ENCODE measurements at regions not wholly inside any gene's neighbourhood (a gene's known extent, or its start where the extent isn't known, plus 50 kb on each side); places are given as distances from the start of the nearest gene placed in this dataset.

GRCh38 chr16:80039777-80040176 lies 439.2 kb upstream of the MAF start:
- peaks cover 16% of the 10 kb centered on the region for H3K9me3 Mint-ChIP-seq (ENCODE audit: unreplicated experiment)
- H3K36me3 Mint-ChIP-seq (ENCODE audit: insufficient read depth, unreplicated experiment) = no peaks in the 10 kb centered on the region
- H3K27me3 Mint-ChIP-seq (ENCODE audit: insufficient read depth, unreplicated experiment) = no peaks in the 10 kb centered on the region
- no TSS peak for BruUV-seq (replicated peaks)
- H3K27ac Mint-ChIP-seq (ENCODE audit: unreplicated experiment) = no peak overlapping the region
- Histone ChIP-seq H3K27me3 (replicated peaks; ENCODE audit: control insufficient read depth, insufficient read depth, low read length) (no peaks in the 10 kb centered on the region), H3K36me3 (ENCODE audit: control insufficient read depth, insufficient read depth, low read length) (no peaks in the 10 kb centered on the region), H3K4me1 (no peaks in the 10 kb centered on the region), H3K9me3 (no peaks in the 10 kb centered on the region), H3K4me3 (ENCODE audit: low read depth, low read length) (no peak overlapping the region)
- CTCF ChIA-PET = no interaction called here
- no peak for DNase-seq
- intact Hi-C loops (cut with micrococcal nuclease; ENCODE audit: unreplicated experiment) = no loop called here
- POLR2A ChIA-PET = no interaction called here
- TF ChIP-seq, protein P1, sequence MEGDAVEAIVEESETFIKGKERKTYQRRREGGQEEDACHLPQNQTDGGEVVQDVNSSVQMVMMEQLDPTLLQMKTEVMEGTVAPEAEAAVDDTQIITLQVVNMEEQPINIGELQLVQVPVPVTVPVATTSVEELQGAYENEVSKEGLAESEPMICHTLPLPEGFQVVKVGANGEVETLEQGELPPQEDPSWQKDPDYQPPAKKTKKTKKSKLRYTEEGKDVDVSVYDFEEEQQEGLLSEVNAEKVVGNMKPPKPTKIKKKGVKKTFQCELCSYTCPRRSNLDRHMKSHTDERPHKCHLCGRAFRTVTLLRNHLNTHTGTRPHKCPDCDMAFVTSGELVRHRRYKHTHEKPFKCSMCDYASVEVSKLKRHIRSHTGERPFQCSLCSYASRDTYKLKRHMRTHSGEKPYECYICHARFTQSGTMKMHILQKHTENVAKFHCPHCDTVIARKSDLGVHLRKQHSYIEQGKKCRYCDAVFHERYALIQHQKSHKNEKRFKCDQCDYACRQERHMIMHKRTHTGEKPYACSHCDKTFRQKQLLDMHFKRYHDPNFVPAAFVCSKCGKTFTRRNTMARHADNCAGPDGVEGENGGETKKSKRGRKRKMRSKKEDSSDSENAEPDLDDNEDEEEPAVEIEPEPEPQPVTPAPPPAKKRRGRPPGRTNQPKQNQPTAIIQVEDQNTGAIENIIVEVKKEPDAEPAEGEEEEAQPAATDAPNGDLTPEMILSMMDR (IDR thresholded peaks at IDR 0.05; ENCODE audit: insufficient read depth in 1 of 2, low read depth in 1 of 2, low read length in 1 of 2, severe bottlenecking in 1 of 2, unreplicated experiment in 1 of 2) = no peak
- H3K4me3 Mint-ChIP-seq (ENCODE audit: unreplicated experiment) = no peak overlapping the region
- peaks cover 13% of the 10 kb centered on the region for H3K4me1 Mint-ChIP-seq (ENCODE audit: low read depth, unreplicated experiment)

DNA sequence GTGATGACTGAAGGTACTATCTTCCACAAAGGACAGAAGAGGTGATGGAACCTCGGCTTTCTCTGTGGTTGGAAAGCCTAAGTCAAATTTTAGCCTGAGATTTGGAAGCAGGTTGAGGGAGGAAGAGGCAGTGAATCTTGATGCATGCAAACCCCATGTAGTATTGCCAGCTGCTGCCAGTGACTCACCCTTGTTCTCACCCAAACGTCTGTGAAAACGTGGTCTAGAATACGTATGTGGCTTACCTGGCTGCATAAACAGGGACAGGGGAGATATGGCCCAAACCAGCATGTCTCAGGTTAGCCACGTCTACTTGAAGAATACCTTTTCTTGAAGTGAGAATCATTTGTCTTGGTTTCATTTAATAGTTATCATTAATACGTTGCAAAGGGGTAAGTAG lies 438.0 kb upstream of the MAF start:
- H3K27me3 Mint-ChIP-seq (ENCODE audit: insufficient read depth, unreplicated experiment) = no peaks in the 10 kb centered on the region
- peaks cover 22% of the 10 kb centered on the region for H3K9me3 Mint-ChIP-seq (ENCODE audit: unreplicated experiment)
- Histone ChIP-seq H3K36me3 (ENCODE audit: control insufficient read depth, insufficient read depth, low read length) (no peaks in the 10 kb centered on the region), H3K4me3 (ENCODE audit: low read depth, low read length) (no peak overlapping the region), H3K4me1 (no peaks in the 10 kb centered on the region), H3K9me3 (0 out of 2 replicates have a peak, but pooled peaks cover 3% of the 10 kb centered on the region), H3K27me3 (replicated peaks; ENCODE audit: control insufficient read depth, insufficient read depth, low read length) (no peaks in the 10 kb centered on the region)
- H3K4me1 Mint-ChIP-seq (ENCODE audit: low read depth, unreplicated experiment) = peaks cover 13% of the 10 kb centered on the region
- no peaks in the 10 kb centered on the region for H3K36me3 Mint-ChIP-seq (ENCODE audit: insufficient read depth, unreplicated experiment)
- DNase-seq = no peak
- TF ChIP-seq, protein P1 (IDR thresholded peaks at IDR 0.05; ENCODE audit: insufficient read depth in 1 of 2, low read depth in 1 of 2, low read length in 1 of 2, severe bottlenecking in 1 of 2, unreplicated experiment in 1 of 2) = no peak
- CTCF ChIA-PET = no interaction called here
- POLR2A ChIA-PET = no interaction called here
- BruUV-seq (replicated peaks) = no TSS peak
- no peak overlapping the region for H3K4me3 Mint-ChIP-seq (ENCODE audit: unreplicated experiment)
- H3K27ac Mint-ChIP-seq (ENCODE audit: unreplicated experiment) = no peak overlapping the region
- intact Hi-C loops (cut with micrococcal nuclease; ENCODE audit: unreplicated experiment) = no loop called here

GRCh38 chr16:80034948-80035663 lies 434.6 kb upstream of the MAF start:
- no peaks in the 10 kb centered on the region; the same call in 1 of the 2 replicates for H3K36me3 ChIP-seq (ENCODE audit: control insufficient read depth, insufficient read depth, low read length)
- ChIA-PET POLR2A (no interaction called here), CTCF (no interaction called here)
- H3K27me3 ChIP-seq (replicated peaks; ENCODE audit: control insufficient read depth, insufficient read depth, low read length) = no peaks in the 10 kb centered on the region
- Mint-ChIP-seq H3K36me3 (ENCODE audit: insufficient read depth, unreplicated experiment) (no peaks in the 10 kb centered on the region), H3K4me3 (ENCODE audit: unreplicated experiment) (no peak overlapping the region), H3K4me1 (ENCODE audit: low read depth, unreplicated experiment) (no peaks in the 10 kb centered on the region), H3K9me3 (ENCODE audit: unreplicated experiment) (peaks cover 27% of the 10 kb centered on the region), H3K27me3 (ENCODE audit: insufficient read depth, unreplicated experiment) (no peaks in the 10 kb centered on the region), H3K27ac (ENCODE audit: unreplicated experiment) (no peak overlapping the region)
- H3K4me3 ChIP-seq (ENCODE audit: low read depth, low read length) = no peak overlapping the region
- TF ChIP-seq, protein P1 (IDR thresholded peaks at IDR 0.05; ENCODE audit: insufficient read depth in 1 of 2, low read depth in 1 of 2, low read length in 1 of 2, severe bottlenecking in 1 of 2, unreplicated experiment in 1 of 2) = no peak
- intact Hi-C loops (cut with micrococcal nuclease; ENCODE audit: unreplicated experiment) = no loop called here
- 0 out of 2 replicates have a peak, but pooled peaks cover 3% of the 10 kb centered on the region for H3K9me3 ChIP-seq
- no peak for DNase-seq
- H3K4me1 ChIP-seq = no peaks in the 10 kb centered on the region
- BruUV-seq (replicated peaks) = no TSS peak

Data from Caco-2 (cell line).